Right lobe of liver (tissue), 4 donors: ENCODE measurements at regions not wholly inside any gene's neighbourhood (a gene's known extent, or its start where the extent isn't known, plus 50 kb on each side); places are given as distances from the start of the nearest gene placed in this dataset.

Experiments
- POLR2A ChIP-seq: fragments of 450-650 bp; IDR thresholded peaks from one replicate; pipeline ENCODE4 v1.6.1; 2017; ENCODE audit warnings: antibody characterized with exemption, mild to moderate bottlenecking
- TF ChIP-seq, protein P1 (sequence below), 4 donors: fragments of 200-600 bp in 3 of 4; fragments of 450-650 bp in 1 of 4; IDR thresholded peaks; one replicate each; pipeline versions ENCODE4 v1.5.1 to v1.8.0; 2016 to 2022; ENCODE audit warnings: antibody characterized with exemption in 4 of 4, mild to moderate bottlenecking in 2 of 4
- donor health status: DM: no; HTN: no; CAD: no.
- donor health status: DM: no; HTN: no; CAD: no.
- donor health status: DM: no; HTN: yes; CAD: no.

DNA sequence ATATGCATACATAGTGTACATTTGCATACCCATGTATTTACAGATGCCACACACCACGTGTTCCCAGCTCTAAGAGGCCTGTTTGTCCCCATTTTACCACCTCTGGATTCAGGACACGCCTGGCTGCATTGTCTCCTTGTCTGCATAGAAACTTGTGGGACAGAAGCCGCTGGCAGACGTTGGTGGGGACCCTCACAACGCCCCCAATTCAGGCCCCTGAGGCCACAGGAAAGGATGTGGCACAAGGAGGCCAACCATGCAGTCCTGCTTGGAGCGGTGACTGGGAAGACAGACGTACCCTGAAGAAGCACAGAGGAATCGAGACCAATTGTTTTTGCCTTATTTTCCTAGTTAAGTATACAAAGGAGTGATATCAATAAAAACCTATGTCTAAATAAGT is 96.1 kb downstream of the ANKRD10 start:
- TF ChIP-seq, protein P1, sequence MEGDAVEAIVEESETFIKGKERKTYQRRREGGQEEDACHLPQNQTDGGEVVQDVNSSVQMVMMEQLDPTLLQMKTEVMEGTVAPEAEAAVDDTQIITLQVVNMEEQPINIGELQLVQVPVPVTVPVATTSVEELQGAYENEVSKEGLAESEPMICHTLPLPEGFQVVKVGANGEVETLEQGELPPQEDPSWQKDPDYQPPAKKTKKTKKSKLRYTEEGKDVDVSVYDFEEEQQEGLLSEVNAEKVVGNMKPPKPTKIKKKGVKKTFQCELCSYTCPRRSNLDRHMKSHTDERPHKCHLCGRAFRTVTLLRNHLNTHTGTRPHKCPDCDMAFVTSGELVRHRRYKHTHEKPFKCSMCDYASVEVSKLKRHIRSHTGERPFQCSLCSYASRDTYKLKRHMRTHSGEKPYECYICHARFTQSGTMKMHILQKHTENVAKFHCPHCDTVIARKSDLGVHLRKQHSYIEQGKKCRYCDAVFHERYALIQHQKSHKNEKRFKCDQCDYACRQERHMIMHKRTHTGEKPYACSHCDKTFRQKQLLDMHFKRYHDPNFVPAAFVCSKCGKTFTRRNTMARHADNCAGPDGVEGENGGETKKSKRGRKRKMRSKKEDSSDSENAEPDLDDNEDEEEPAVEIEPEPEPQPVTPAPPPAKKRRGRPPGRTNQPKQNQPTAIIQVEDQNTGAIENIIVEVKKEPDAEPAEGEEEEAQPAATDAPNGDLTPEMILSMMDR (IDR thresholded peaks at IDR 0.05) = no peak
- no peak for TF ChIP-seq POLR2A
